ENCODE measurements at regions not wholly inside any gene's neighbourhood (a gene's known extent, or its start where the extent isn't known, plus 50 kb on each side); places are given as distances from the start of the nearest gene placed in this dataset.
"Not testable (repeated sequence)": the region's sequence is repeated elsewhere in the genome, so short reads cannot be mapped to it uniquely, and the experiment has no call there.

DNA sequence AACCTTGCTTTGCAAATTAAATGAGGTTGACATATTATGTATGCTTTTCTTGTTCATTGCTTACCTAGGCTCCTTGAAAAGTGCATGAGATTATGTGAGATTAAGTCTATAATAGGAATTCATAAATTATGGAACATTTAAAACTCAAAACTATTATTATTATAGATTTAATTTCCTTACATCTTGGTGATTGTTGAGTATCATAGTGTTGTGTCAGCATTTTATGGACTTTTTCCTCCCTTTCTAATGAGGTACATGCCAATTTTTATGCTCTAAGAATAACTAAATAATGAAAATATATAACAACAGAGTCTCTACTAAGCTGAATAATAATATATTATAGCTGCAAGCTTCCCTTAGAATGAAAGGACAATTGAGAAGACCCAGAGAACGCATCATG lies 848.8 kb upstream of the AADAT start:
- no peaks in the 10 kb centered on the region for H3K27me3 Mint-ChIP-seq (ENCODE audit: low read depth)
- no peak overlapping the region for H3K27ac Mint-ChIP-seq (ENCODE audit: unreplicated experiment)
- TF ChIP-seq, protein P1, sequence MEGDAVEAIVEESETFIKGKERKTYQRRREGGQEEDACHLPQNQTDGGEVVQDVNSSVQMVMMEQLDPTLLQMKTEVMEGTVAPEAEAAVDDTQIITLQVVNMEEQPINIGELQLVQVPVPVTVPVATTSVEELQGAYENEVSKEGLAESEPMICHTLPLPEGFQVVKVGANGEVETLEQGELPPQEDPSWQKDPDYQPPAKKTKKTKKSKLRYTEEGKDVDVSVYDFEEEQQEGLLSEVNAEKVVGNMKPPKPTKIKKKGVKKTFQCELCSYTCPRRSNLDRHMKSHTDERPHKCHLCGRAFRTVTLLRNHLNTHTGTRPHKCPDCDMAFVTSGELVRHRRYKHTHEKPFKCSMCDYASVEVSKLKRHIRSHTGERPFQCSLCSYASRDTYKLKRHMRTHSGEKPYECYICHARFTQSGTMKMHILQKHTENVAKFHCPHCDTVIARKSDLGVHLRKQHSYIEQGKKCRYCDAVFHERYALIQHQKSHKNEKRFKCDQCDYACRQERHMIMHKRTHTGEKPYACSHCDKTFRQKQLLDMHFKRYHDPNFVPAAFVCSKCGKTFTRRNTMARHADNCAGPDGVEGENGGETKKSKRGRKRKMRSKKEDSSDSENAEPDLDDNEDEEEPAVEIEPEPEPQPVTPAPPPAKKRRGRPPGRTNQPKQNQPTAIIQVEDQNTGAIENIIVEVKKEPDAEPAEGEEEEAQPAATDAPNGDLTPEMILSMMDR (IDR thresholded peaks at IDR 0.05), result no peak
- no peaks in the 10 kb centered on the region for H3K36me3 Mint-ChIP-seq (ENCODE audit: low read depth)
- peaks cover 17% of the 10 kb centered on the region for H3K9me3 Mint-ChIP-seq (ENCODE audit: low read depth)
- H3K4me3 Mint-ChIP-seq (ENCODE audit: unreplicated experiment), result no peak overlapping the region
- no peaks in the 10 kb centered on the region for H3K4me1 Mint-ChIP-seq (ENCODE audit: low read depth)
- DNase-seq (ENCODE audit: low spot score), result no peak

DNA sequence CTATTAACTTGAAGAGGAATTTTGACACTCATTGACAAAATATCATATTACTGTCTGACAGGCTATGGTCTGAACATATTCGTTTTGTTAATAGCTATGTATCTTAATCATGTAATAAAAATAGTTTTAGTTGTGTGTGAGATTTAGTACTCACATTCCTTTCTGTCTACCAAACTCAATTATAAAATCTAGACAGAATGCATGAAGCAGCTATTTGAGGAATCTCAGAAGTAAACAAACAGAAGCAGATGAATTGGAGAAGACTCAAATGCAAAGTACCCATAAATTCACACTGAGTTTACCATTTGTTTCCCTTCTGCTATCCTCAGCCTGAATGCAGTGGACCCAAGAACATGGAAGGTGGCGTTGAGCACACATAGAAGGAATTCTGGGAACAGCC lies 841.6 kb upstream of the AADAT start:
- Mint-ChIP-seq H3K9me3 (ENCODE audit: low read depth) (no peaks in the 10 kb centered on the region), H3K4me1 (ENCODE audit: low read depth) (peaks cover 4% of the 10 kb centered on the region), H3K4me3 (ENCODE audit: unreplicated experiment) (no peak overlapping the region), H3K36me3 (ENCODE audit: low read depth) (no peaks in the 10 kb centered on the region), H3K27me3 (ENCODE audit: low read depth) (no peaks in the 10 kb centered on the region), H3K27ac (ENCODE audit: unreplicated experiment) (no peak overlapping the region)
- TF ChIP-seq, protein P1 (IDR thresholded peaks at IDR 0.05), result no peak
- no peak for DNase-seq (ENCODE audit: low spot score)

DNA sequence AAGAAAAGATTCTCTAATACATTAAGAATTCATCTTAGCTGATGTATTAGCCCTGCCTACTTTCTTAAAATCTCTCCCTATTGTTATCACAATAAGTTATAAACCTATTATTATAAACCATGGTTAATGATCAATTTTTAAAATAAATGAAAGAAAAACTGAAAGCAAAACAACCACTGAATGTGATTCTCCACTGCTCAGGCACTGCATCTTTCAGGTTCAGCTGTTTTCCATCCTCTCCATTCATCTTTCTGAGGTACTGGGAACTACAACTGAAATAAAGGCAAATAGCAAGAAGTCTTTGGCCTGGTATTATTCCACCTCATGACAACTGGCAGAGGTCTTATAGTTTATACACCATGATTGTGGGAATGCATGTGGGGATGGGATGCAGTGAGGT lies 798.9 kb upstream of the AADAT start:
- H3K36me3 Mint-ChIP-seq (ENCODE audit: low read depth), result no peaks in the 10 kb centered on the region
- no peak for DNase-seq (ENCODE audit: low spot score)
- H3K27ac Mint-ChIP-seq (ENCODE audit: unreplicated experiment), result no peak overlapping the region
- H3K27me3 Mint-ChIP-seq (ENCODE audit: low read depth), result no peaks in the 10 kb centered on the region
- H3K9me3 Mint-ChIP-seq (ENCODE audit: low read depth), result no peaks in the 10 kb centered on the region
- TF ChIP-seq, protein P1 (IDR thresholded peaks at IDR 0.05), result no peak
- peaks cover 4% of the 10 kb centered on the region for H3K4me1 Mint-ChIP-seq (ENCODE audit: low read depth)
- H3K4me3 Mint-ChIP-seq (ENCODE audit: unreplicated experiment), result no peak overlapping the region

DNA sequence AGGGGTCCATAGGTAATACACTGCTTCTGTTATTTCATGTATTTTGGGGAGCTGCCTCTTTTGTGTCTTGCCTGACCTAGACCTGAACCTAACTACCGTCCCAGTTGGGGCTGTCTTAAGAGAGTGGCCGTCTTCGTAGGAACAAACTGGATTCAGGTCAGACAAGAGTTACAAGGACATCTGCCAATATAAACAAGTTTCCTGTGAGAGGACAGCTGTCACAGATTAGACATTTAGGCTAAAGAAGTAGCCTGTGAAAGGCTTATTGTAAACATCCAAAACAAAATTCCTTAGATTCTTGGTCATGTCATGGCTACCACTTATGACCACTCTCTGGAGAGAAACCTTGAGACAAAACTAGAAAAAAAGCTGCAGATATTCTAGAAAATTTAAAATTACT lies 797.6 kb upstream of the AADAT start:
- peak overlapping the region; percentile 42 for H3K27ac Mint-ChIP-seq (ENCODE audit: unreplicated experiment)
- no peak for DNase-seq (ENCODE audit: low spot score)
- peaks cover 4% of the 10 kb centered on the region for H3K4me1 Mint-ChIP-seq (ENCODE audit: low read depth)
- H3K9me3 Mint-ChIP-seq (ENCODE audit: low read depth), result no peaks in the 10 kb centered on the region
- H3K4me3 Mint-ChIP-seq (ENCODE audit: unreplicated experiment), result no peak overlapping the region
- peaks cover 3% of the 10 kb centered on the region for H3K27me3 Mint-ChIP-seq (ENCODE audit: low read depth)
- H3K36me3 Mint-ChIP-seq (ENCODE audit: low read depth), result no peaks in the 10 kb centered on the region
- TF ChIP-seq, protein P1 (IDR thresholded peaks at IDR 0.05), result no peak

GRCh38 chr4:170884969-170885570 lies 795.3 kb upstream of the AADAT start:
- H3K27me3 Mint-ChIP-seq (ENCODE audit: low read depth), result peaks cover 4% of the 10 kb centered on the region
- no peak for DNase-seq (ENCODE audit: low spot score)
- no peak overlapping the region for H3K27ac Mint-ChIP-seq (ENCODE audit: unreplicated experiment)
- no peak overlapping the region for H3K4me3 Mint-ChIP-seq (ENCODE audit: unreplicated experiment)
- peaks cover 4% of the 10 kb centered on the region for H3K4me1 Mint-ChIP-seq (ENCODE audit: low read depth)
- H3K36me3 Mint-ChIP-seq (ENCODE audit: low read depth), result no peaks in the 10 kb centered on the region
- no peaks in the 10 kb centered on the region for H3K9me3 Mint-ChIP-seq (ENCODE audit: low read depth)
- TF ChIP-seq, protein P1 (IDR thresholded peaks at IDR 0.05), result no peak

DNA sequence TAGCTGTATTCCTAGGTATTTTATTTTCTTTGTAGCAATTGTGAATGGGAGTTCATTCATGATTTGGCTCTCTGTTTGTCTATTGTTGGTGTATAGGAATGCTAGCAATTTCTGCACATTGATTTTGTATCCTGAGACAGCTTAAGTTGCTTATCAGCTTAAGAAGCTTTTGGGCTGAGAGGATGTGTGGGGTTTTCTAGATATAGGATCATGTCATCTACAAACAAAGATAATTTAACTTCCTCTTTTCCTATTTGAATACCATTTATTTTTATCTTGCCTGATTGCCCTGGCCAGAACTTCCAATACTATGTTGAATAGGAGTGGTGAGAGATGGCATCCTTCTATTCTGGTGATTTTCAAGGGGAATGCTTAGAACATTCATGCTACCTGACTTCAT lies 791.9 kb upstream of the AADAT start:
- H3K9me3 Mint-ChIP-seq (ENCODE audit: low read depth); H3K4me1 Mint-ChIP-seq (ENCODE audit: low read depth); H3K27ac Mint-ChIP-seq (ENCODE audit: unreplicated experiment); H3K36me3 Mint-ChIP-seq (ENCODE audit: low read depth); DNase-seq (ENCODE audit: low spot score); H3K4me3 Mint-ChIP-seq (ENCODE audit: unreplicated experiment); H3K27me3 Mint-ChIP-seq (ENCODE audit: low read depth): not testable (repeated sequence)

Measured in chondrocyte (in vitro differentiated cells).